GM18858 (cell line): ENCODE measurements at regions not wholly inside any gene's neighbourhood (a gene's known extent, or its start where the extent isn't known, plus 50 kb on each side); places are given as distances from the start of the nearest gene placed in this dataset.
"Not testable (repeated sequence)": the region's sequence is repeated elsewhere in the genome, so short reads cannot be mapped to it uniquely, and the experiment has no call there.

Experiments used
- ATAC-seq: cut with Tn5 transposase; IDR thresholded peaks from one replicate; pipeline ENCODE4 v1.9.1; 2021; ENCODE audit not compliant: unreplicated experiment

DNA sequence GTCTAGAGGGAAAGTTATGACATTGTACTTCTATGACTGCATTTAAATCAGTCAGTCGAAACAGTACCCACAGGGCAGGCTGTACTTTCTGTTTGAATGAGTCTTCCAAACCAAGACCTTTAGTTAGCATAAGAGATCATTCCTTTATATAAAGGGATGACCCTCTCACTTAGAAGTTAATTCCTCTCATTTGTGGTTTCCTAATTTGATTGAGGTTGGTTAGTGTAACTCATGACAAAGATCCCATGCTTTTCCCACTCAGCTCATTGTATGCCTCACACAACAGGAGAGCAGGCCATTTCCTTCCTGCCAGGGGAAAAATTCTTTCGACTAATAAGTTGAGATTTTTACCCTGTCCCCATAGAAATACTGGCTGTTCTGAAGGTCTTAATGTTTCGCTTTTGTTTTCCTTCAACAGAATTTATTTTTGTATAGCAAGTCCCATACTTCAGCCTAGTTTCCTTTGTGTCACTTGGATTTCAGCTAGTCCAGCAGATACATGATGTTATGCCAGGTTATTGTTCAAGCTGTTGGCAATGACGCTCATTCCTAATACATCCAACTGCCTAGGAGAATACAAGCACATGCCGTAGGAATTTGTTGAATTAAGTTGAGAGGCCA, 500.7 kb downstream of the SPATA31D1 start:
- ATAC-seq: no peak

GRCh38 chr9:82490019-82490499, 501.5 kb downstream of the SPATA31D1 start:
- no peak for ATAC-seq

GRCh38 chr9:82490821-82491220, 502.2 kb downstream of the SPATA31D1 start:
- ATAC-seq: not testable (repeated sequence)

DNA sequence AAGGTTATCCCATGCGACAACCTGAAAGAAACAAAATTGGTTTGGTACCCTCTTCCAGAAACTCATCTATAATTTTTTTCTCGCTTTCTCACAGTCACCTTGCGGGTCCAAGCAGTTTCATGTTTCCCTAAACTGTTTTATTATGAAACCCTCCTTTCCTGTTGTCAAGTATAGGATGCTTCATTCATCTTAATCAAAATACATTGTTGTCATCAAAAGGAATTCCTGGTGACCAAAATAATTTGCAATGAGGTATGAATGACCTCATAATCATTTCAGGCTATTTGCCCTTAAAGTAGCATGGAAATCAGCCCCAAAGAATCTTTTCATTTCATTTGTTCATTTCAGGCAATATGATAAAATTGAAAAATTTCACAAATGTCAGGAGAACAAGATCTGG, 503.0 kb downstream of the SPATA31D1 start:
- no peak for ATAC-seq

DNA sequence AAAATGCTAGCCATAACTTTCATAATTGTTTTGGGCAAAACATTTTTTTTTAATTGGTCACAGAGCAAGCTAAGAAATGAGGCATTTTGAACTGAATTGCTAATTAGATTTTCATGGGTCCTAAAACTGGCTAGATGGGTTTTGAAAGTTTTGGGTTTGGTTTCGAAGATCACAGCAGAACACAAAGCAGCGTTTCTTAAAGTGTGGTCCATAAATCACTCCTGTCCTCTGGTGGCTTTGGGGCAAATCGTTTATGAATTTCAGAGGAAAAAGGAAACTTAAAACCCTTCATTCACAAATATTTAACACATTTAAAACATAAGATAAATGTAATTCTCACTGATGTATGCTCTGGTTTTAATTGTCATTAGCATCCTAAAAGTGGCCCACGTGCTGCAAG, 503.7 kb downstream of the SPATA31D1 start:
- ATAC-seq: no peak

DNA sequence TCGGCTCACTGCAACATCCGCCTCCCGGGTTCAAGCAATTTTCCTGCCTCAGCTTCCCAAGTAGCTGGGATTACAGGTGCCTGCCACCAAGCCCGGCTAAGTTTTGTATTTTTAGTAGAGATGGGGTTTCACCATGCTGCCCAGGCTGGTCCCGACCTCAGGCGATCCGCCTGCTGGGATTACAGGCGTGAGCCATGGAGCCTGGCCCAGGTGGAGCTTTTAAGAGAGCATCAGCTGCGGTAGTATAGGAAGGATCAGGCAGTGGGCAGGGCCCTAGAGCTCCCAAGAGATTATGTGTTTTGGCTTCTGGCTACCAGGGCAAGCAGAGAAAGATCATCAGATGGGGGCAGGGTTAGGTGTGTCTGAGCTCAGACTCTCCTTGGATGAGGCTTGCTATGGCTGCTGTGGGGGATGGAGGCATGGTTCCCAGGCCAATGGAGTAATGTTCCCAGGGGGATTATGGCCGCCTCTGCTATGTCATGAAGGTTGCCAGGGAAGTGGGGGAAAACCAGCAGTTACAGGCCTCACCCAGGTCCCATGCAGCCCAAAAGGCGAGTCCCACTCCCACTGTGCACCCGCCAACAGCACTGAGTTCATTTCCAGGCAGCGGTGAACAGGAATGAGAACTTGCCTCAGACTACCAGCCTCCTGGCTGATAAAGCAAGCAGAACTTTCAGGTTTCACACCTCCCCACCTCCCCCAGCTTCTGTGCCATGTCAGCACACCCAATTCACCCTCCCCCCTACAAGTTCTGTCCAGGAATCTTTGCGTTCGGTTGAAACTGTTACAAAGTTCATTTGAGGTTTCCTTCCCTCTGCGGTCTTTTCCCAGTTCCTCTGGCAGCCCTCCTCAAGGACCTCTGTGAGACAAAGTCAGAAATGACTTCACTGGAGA, 507.6 kb downstream of the SPATA31D1 start:
- no peak for ATAC-seq

DNA sequence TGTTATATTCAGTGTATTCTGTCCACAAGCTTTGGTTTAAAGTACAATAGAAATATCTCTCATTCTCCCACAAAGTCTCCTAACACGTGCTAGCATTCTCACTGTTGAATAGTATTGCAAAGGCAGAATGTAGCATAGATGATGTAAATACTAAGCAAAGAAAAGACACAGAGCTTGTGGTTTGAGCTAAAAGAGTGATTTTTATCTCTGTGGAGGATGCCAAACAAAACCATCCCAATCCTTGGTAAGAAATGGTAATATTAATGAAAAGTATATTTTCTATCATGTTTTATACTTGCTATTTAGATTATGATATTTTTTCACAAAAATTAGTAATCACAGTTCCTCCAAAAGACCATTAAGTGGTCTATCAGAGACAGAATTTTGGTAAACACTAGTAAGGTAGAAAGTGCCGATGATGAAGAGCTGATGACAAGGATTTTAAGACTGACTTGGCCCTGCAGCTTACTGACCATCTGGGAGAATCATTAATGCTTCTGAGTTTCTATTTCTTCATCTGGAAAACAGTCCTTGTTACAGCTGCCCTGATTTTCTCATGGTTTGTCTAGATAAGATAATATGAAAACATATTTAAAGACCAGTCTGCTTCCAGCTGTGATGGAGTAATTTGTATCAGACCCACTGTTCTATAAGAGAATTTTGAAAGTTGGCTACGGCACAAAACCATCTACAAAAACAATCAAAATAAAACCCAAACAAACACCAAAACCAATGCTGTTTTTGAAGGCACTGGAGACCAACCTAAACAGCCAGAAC, 510.2 kb downstream of the SPATA31D1 start:
- ATAC-seq: no peak

GRCh38 chr9:82499337-82499736, 510.8 kb downstream of the SPATA31D1 start:
- ATAC-seq: no peak

GRCh38 chr9:82504620-82505019, 516.0 kb downstream of the SPATA31D1 start:
- no peak for ATAC-seq

- ATAC-seq: no peak
Observed at GRCh38 chr9:82511626-82512025, 523.1 kb downstream of the SPATA31D1 start.

- no peak for ATAC-seq
Observed at GRCh38 chr9:82512728-82513127, 524.2 kb downstream of the SPATA31D1 start.

- ATAC-seq: no peak
Observed at GRCh38 chr9:82513242-82513751, 524.7 kb downstream of the SPATA31D1 start.

DNA sequence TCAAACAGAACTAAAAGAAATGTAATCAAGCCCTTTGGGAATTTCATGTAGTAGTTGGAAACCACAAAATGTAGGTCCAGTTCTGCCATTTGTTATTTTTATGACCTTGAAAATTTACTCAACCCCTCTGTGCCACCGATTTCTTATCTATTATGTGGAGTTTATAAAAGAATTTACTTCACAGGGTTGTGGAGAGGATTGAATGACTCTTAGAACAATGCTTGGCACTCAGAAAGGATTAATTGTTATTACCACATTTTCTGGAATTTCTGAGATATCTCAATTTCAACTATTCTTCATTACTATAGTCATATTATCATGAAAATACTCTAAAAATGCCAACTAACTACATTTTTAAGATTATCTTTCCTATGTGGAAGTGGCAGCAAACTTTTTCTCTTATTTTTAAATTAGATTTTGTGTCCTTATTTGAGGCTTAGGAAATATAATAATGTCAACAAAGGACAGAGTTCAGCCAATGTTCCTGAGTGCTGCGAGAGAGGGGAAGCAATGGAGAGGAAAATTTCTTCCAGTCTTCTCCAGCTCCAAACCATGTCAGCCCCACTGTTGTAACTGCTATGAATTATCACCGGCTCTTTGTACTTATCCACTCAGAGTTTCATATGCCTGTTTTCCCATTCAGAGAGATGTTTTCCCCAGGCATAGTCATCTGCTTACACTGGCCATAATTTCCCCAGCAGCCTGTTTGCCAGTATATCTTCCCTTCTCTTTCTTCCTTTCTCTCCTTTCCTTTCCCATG, 525.6 kb downstream of the SPATA31D1 start:
- ATAC-seq: no peak

GRCh38 chr9:82518868-82519267, 530.3 kb downstream of the SPATA31D1 start:
- ATAC-seq: no peak

- ATAC-seq: no peak
Observed at GRCh38 chr9:82519332-82519731, 530.8 kb downstream of the SPATA31D1 start.

- ATAC-seq: no peak
Observed at GRCh38 chr9:82524407-82524806, 535.8 kb downstream of the SPATA31D1 start.

DNA sequence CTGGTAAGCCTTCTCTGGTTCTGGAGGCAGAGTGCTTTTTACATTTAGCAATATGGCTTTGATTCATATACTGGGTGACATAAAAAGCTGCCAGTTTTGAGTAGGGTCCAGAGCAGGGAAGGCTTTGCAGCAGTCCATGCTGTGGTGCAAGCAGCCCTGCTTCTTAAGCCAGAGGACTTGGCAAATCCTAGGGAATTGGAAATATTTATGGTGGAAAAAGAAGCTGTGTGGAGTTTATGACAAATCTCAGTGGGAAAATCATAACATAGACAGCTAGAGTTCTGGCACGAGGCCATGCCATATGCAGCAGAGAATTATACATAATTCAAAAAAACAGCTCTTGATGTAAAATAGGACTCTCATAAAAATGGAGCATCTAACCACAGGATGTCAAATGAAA, 536.4 kb downstream of the RASEF start:
- ATAC-seq: no peak

DNA sequence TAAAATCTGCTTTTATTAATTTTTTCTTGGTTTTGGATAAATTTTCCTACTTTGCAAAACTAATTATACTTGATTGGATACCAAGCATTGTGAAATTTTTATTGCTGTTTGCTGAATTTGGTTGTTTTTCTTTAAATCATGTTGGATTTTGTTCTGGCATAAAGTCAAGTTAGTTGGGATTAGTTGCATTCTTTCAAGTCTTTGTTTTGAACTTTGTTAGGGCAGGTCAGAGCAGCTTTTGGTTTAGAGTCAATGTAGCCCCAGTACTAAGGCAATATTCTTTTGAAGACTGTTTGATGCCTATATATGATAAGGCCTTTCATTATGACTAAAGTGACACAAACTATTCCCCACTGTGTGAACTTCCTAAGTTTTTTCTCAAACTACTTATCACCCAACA, 531.1 kb downstream of the RASEF start:
- no peak for ATAC-seq

GRCh38 chr9:82532504-82533180, 530.3 kb downstream of the RASEF start:
- no peak for ATAC-seq

DNA sequence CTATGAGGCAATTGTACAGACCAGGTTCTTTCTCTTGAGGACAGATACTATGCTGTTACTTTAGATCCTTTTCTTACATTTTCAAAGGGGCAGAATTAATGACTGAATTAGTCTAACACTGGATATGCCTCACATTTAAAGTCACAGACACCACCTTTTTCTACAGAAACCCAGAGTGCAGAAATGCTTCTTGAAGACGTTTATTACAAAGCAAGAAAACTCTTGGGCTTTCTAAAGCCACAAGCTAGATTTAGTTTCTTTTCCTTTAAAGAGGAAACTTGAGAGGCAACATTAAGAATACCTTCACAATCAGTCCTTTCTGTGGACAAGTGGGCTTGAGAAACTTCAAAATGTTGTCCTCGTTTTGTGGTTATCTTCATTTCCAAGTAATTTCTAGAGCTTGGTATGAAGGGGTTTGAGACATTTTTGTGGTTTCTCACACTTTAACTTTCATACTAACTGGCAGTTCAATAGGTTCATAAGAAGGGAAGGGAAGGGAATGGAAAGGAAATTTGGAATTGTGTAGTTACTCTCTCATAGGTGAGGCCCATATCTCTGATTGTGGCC, 527.4 kb downstream of the RASEF start:
- ATAC-seq: no peak
